GM12892 (cell line): ENCODE measurements at regions not wholly inside any gene's neighbourhood (a gene's known extent, or its start where the extent isn't known, plus 50 kb on each side); places are given as distances from the start of the nearest gene placed in this dataset.

Experiments
- POLR2A ChIP-seq: IDR thresholded peaks from 2 replicates; pipeline ENCODE4 v1.6.1; 2011; ENCODE audit warnings: low read depth, low read length, control low read depth
- TAF1 ChIP-seq: IDR thresholded peaks from 2 replicates; pipeline ENCODE4 v1.6.1; 2011; ENCODE audit warnings: low read depth, mild to moderate bottlenecking, control low read depth, low read length, borderline replicate concordance

DNA sequence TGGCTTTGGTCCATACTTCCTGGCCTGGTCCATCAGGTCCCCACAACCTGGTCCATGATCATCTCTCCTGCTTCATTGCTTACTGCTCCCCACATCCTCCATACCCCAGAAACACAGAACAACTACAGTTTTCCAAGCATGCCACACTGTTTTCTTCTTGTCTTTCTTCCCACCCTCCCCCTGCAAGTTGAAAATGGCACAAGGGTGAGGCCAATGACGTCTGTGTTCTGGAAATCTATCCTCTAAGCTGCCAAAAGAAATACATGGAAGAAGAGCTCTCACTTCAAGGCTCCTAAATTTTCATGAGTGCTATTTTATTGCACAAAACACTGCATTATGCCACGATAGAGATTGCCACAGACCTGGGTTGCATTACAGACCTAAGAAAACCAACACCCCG is 404.4 kb downstream of the VPS13C start:
- TF ChIP-seq POLR2A, result no peak
- no peak for TF ChIP-seq TAF1
